HG02943 (cell line): ENCODE measurements at regions not wholly inside any gene's neighbourhood (a gene's known extent, or its start where the extent isn't known, plus 50 kb on each side); places are given as distances from the start of the nearest gene placed in this dataset.
"Not testable (repeated sequence)": the region's sequence is repeated elsewhere in the genome, so short reads cannot be mapped to it uniquely, and the experiment has no call there.

Source experiments
- ATAC-seq: cut with Tn5 transposase; IDR thresholded peaks from one replicate; pipeline ENCODE4 v1.9.1; 2021; ENCODE audit warnings: mild to moderate bottlenecking, low read depth, moderate library complexity; ENCODE audit not compliant: unreplicated experiment

GRCh38 chr3:115381931-115382330 is 234.8 kb upstream of the ZBTB20 start:
- ATAC-seq: no peak

GRCh38 chr3:115384381-115384780 is 237.3 kb upstream of the ZBTB20 start:
- no peak for ATAC-seq

- no peak for ATAC-seq
Observed at GRCh38 chr3:115385774-115386730, 237.3 kb upstream of the GAP43 start.

GRCh38 chr3:115388166-115388565 is 235.1 kb upstream of the GAP43 start:
- ATAC-seq: no peak

- no peak for ATAC-seq
Observed at GRCh38 chr3:115388811-115389210, 234.5 kb upstream of the GAP43 start.

GRCh38 chr3:115396801-115397200 is 226.5 kb upstream of the GAP43 start:
- no peak for ATAC-seq

- no peak for ATAC-seq
Observed at GRCh38 chr3:115397433-115397832, 225.9 kb upstream of the GAP43 start.

GRCh38 chr3:115398506-115398905 is 224.8 kb upstream of the GAP43 start:
- no peak for ATAC-seq

GRCh38 chr3:115399750-115400149 is 223.6 kb upstream of the GAP43 start:
- no peak for ATAC-seq

GRCh38 chr3:115401298-115401697 is 222.0 kb upstream of the GAP43 start:
- no peak for ATAC-seq

GRCh38 chr3:115401851-115402501 is 221.3 kb upstream of the GAP43 start:
- ATAC-seq: no peak

GRCh38 chr3:115402651-115403050 is 220.7 kb upstream of the GAP43 start:
- no peak for ATAC-seq

GRCh38 chr3:115403786-115404185 is 219.5 kb upstream of the GAP43 start:
- ATAC-seq: no peak

- no peak for ATAC-seq
Observed at GRCh38 chr3:115409596-115409995, 213.7 kb upstream of the GAP43 start.

GRCh38 chr3:115414610-115415009 is 208.7 kb upstream of the GAP43 start:
- ATAC-seq: not testable (repeated sequence)

GRCh38 chr3:115415246-115415996 is 207.9 kb upstream of the GAP43 start:
- ATAC-seq: no peak

GRCh38 chr3:115418583-115418982 is 204.7 kb upstream of the GAP43 start:
- no peak for ATAC-seq

GRCh38 chr3:115420086-115420485 is 203.2 kb upstream of the GAP43 start:
- no peak for ATAC-seq

GRCh38 chr3:115423170-115423569 is 200.1 kb upstream of the GAP43 start:
- ATAC-seq: no peak

GRCh38 chr3:115428841-115429240 is 194.5 kb upstream of the GAP43 start:
- ATAC-seq: no peak

- ATAC-seq: no peak
Observed at GRCh38 chr3:115436767-115437301, 186.5 kb upstream of the GAP43 start.
